CD14-positive monocyte (primary cell): ENCODE measurements at regions not wholly inside any gene's neighbourhood (a gene's known extent, or its start where the extent isn't known, plus 50 kb on each side); places are given as distances from the start of the nearest gene placed in this dataset.

Experiments
- DNase-seq, 3 donors: peaks; one replicate each; pipeline ENCODE4 v3.0.0-alpha.2; 2011 to 2022
- H2AFZ ChIP-seq: 2 replicates; pipeline ENCODE4 v1.6.0; 2012; ENCODE audit warnings: mild to moderate bottlenecking, low read depth, low read length, inconsistent platforms; ENCODE audit not compliant: insufficient read depth, poor library complexity, severe bottlenecking
- H3K27ac ChIP-seq, 2 donors: 1 replicate in 1 of 2; 2 replicates in 1 of 2; pipeline ENCODE4 v1.5.1; 2012 to 2013; ENCODE audit warnings: low read length in 2 of 2, control low read depth in 1 of 2, inconsistent platforms in 1 of 2, low read depth in 1 of 2, mild to moderate bottlenecking in 1 of 2
- H3K27me3 ChIP-seq, 2 donors: one replicate each; pipeline versions ENCODE4 v1.6.0 to v1.6.1; 2011 to 2013; ENCODE audit warnings: low read length in 2 of 2; ENCODE audit not compliant: control insufficient read depth in 2 of 2, insufficient read depth in 2 of 2
- H3K36me3 ChIP-seq, 2 donors: replicated peaks in 1 of 2; 1 replicate in 1 of 2; 2 replicates in 1 of 2; pipeline versions ENCODE4 v1.5.1 to v1.6.1; 2012 to 2013; ENCODE audit warnings: low read length in 2 of 2, control low read depth in 1 of 2, inconsistent platforms in 1 of 2, mild to moderate bottlenecking in 1 of 2; ENCODE audit not compliant: insufficient read depth in 2 of 2, control insufficient read depth in 1 of 2
- H3K4me1 ChIP-seq, 2 donors: 1 replicate in 1 of 2; 2 replicates in 1 of 2; pipeline versions ENCODE4 v1.5.1 to v1.6.1; 2012 to 2013; ENCODE audit warnings: low read length in 2 of 2, control low read depth in 1 of 2, inconsistent platforms in 1 of 2, mild to moderate bottlenecking in 1 of 2, moderate library complexity in 1 of 2; ENCODE audit not compliant: insufficient read depth in 2 of 2, control insufficient read depth in 1 of 2
- H3K4me2 ChIP-seq: replicated peaks from 2 replicates; pipeline ENCODE3; 2012; ENCODE audit warnings: low read length, moderate library complexity, mild to moderate bottlenecking; ENCODE audit not compliant: poor library complexity, severe bottlenecking; ENCODE audit errors: extremely low read depth
- H3K4me3 ChIP-seq, 3 experiments: fragments of 200-600 bp in 1 of 3; sonication (generic) in 1 of 3; replicated peaks in 1 of 3; 1 replicate in 2 of 3; 2 replicates in 1 of 3; pipeline ENCODE4 v1.5.1; 2011 to 2013; ENCODE audit warnings: low read length in 3 of 3, mild to moderate bottlenecking in 3 of 3, control low read depth in 2 of 3, low read depth in 2 of 3, inconsistent platforms in 1 of 3, moderate library complexity in 1 of 3
- H3K79me2 ChIP-seq: 2 replicates; pipeline ENCODE4 v1.6.0; 2012; ENCODE audit warnings: mild to moderate bottlenecking, control low read depth, inconsistent platforms, low read length, moderate library complexity; ENCODE audit not compliant: insufficient read depth
- H3K9ac ChIP-seq: 2 replicates; pipeline ENCODE4 v1.6.0; 2017; ENCODE audit warnings: low read length, mild to moderate bottlenecking; ENCODE audit not compliant: insufficient read depth, poor library complexity, severe bottlenecking
- H3K9me3 ChIP-seq, 2 donors: replicated peaks in 1 of 2; 1 replicate in 1 of 2; 2 replicates in 1 of 2; pipeline versions ENCODE4 v1.5.1 to v1.6.1; 2012 to 2013; ENCODE audit warnings: low read length in 2 of 2, control low read depth in 1 of 2; ENCODE audit not compliant: control insufficient read depth in 1 of 2, insufficient read depth in 1 of 2
- H4K20me1 ChIP-seq: 2 replicates; pipeline ENCODE4 v1.6.0; 2012; ENCODE audit warnings: mild to moderate bottlenecking, low read length, control low read depth, moderate library complexity; ENCODE audit not compliant: insufficient read depth
- H3K27ac Mint-ChIP-seq, 7 donors: one replicate each; pipeline ENCODE4 v1.8.0; 2020; ENCODE audit warnings: mild to moderate bottlenecking in 7 of 7, mixed read lengths in 7 of 7, moderate library complexity in 6 of 7, inconsistent platforms in 2 of 7
- H3K27me3 Mint-ChIP-seq, 3 donors: one replicate each; pipeline ENCODE4 v1.8.0; 2021 to 2022; ENCODE audit warnings: low read depth in 3 of 3, mild to moderate bottlenecking in 3 of 3, mixed read lengths in 3 of 3, moderate library complexity in 3 of 3, inconsistent platforms in 1 of 3
- H3K36me3 Mint-ChIP-seq, 2 donors: one replicate each; pipeline ENCODE4 v1.8.0; 2020; ENCODE audit warnings: mixed read lengths in 2 of 2, inconsistent platforms in 1 of 2, mild to moderate bottlenecking in 1 of 2
- H3K4me1 Mint-ChIP-seq: one replicate; pipeline ENCODE4 v1.8.0; 2020; ENCODE audit warnings: mild to moderate bottlenecking, mixed read lengths
- H3K4me3 Mint-ChIP-seq, 2 donors: one replicate each; pipeline ENCODE4 v1.8.0; 2020; ENCODE audit warnings: mild to moderate bottlenecking in 2 of 2, mixed read lengths in 2 of 2, moderate library complexity in 1 of 2
- H3K9me3 Mint-ChIP-seq, 7 donors: one replicate each; pipeline ENCODE4 v1.8.0; 2020 to 2022; ENCODE audit warnings: mixed read lengths in 7 of 7, mild to moderate bottlenecking in 6 of 7, moderate library complexity in 6 of 7, inconsistent platforms in 2 of 7
- WGBS: methylation state at CpG from one replicate; pipeline ENCODE4 v1.1.5; 2013; ENCODE audit warnings: missing lambda C conversion rate; ENCODE audit not compliant: insufficient coverage; 5-methylcytosine and 5-hydroxymethylcytosine counted together
- intact Hi-C, 2 donors: fragments of 100-400 bp; cut with micrococcal nuclease; formaldehyde crosslinking; loops; one replicate each; pipeline versions ENCODE4 v1.15.0 to v1.15.1; 2023
- TF ChIP-seq, protein P1 (sequence below): fragments of 200-600 bp; IDR thresholded peaks from one replicate; pipeline ENCODE4 v1.8.0; 2022; ENCODE audit warnings: antibody characterized with exemption, mild to moderate bottlenecking

GRCh38 chr5:2183154-2184025 is 300.7 kb upstream of the IRX4 start:
- intact Hi-C loops: no loop called here
- H3K27me3 Mint-ChIP-seq: peaks cover 2 to 4% (median 3%) of the 10 kb centered on the region in 3 donors

GRCh38 chr5:2182020-2182419 is 299.3 kb upstream of the IRX4 start:
- no peaks in the 10 kb centered on the region for H3K27me3 ChIP-seq
- Mint-ChIP-seq H3K4me3 (no peak overlapping the region), H3K9me3 (peaks cover 0 to 5% (median 0%) of the 10 kb centered on the region in 7 donors), H3K4me1 (no peaks in the 10 kb centered on the region), H3K36me3 (no peaks in the 10 kb centered on the region), H3K27me3 (peaks cover 2 to 4% (median 3%) of the 10 kb centered on the region in 3 donors), H3K27ac (no peak overlapping the region)
- H3K4me3 ChIP-seq: no peak overlapping the region
- 90% methylated on average over 5 of the region's 5 CpGs for WGBS
- no peaks in the 10 kb centered on the region for H3K79me2 ChIP-seq
- no peaks in the 10 kb centered on the region for H3K4me1 ChIP-seq
- no peak overlapping the region for H3K9ac ChIP-seq
- H3K4me2 ChIP-seq: no peak overlapping the region
- no peak overlapping the region for H3K27ac ChIP-seq
- no peaks in the 10 kb centered on the region for H3K36me3 ChIP-seq
- no peak overlapping the region for H2AFZ ChIP-seq
- intact Hi-C loops: no loop called here
- H3K9me3 ChIP-seq: no peaks in the 10 kb centered on the region
- no peaks in the 10 kb centered on the region for H4K20me1 ChIP-seq
- no peak for DNase-seq
- TF ChIP-seq, protein P1, sequence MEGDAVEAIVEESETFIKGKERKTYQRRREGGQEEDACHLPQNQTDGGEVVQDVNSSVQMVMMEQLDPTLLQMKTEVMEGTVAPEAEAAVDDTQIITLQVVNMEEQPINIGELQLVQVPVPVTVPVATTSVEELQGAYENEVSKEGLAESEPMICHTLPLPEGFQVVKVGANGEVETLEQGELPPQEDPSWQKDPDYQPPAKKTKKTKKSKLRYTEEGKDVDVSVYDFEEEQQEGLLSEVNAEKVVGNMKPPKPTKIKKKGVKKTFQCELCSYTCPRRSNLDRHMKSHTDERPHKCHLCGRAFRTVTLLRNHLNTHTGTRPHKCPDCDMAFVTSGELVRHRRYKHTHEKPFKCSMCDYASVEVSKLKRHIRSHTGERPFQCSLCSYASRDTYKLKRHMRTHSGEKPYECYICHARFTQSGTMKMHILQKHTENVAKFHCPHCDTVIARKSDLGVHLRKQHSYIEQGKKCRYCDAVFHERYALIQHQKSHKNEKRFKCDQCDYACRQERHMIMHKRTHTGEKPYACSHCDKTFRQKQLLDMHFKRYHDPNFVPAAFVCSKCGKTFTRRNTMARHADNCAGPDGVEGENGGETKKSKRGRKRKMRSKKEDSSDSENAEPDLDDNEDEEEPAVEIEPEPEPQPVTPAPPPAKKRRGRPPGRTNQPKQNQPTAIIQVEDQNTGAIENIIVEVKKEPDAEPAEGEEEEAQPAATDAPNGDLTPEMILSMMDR: no peak

More at GRCh38 chr5:2183154-2184025, 300.7 kb upstream of the IRX4 start:
- H3K4me2 ChIP-seq: no peak overlapping the region
- no peak overlapping the region for H3K9ac ChIP-seq
- H3K79me2 ChIP-seq: no peaks in the 10 kb centered on the region
- H4K20me1 ChIP-seq: no peaks in the 10 kb centered on the region
- no peaks in the 10 kb centered on the region for H3K9me3 ChIP-seq
- no peak overlapping the region for H3K4me3 Mint-ChIP-seq
- WGBS: 66% methylated on average over 15 of the region's 17 CpGs
- no peak for DNase-seq
- no peak overlapping the region for H3K27ac Mint-ChIP-seq
- H3K4me1 ChIP-seq: no peaks in the 10 kb centered on the region
- TF ChIP-seq, protein P1: no peak
- no peaks in the 10 kb centered on the region for H3K4me1 Mint-ChIP-seq
- H3K9me3 Mint-ChIP-seq: peaks cover 0 to 5% (median 0%) of the 10 kb centered on the region in 7 donors
- no peak overlapping the region for H2AFZ ChIP-seq
- no peaks in the 10 kb centered on the region for H3K27me3 ChIP-seq
- no peak overlapping the region for H3K27ac ChIP-seq
- H3K4me3 ChIP-seq: no peak overlapping the region
- no peaks in the 10 kb centered on the region for H3K36me3 ChIP-seq
- no peaks in the 10 kb centered on the region for H3K36me3 Mint-ChIP-seq
